Mesendoderm (in vitro differentiated cells): ENCODE measurements at regions not wholly inside any gene's neighbourhood (a gene's known extent, or its start where the extent isn't known, plus 50 kb on each side); places are given as distances from the start of the nearest gene placed in this dataset.

Experiments used
- DNase-seq: peaks from one replicate; pipeline ENCODE4 v3.0.0; 2013
- H2AK5ac ChIP-seq: 2 replicates; pipeline ENCODE4 v1.6.1; 2013; ENCODE audit warnings: low read length, inconsistent platforms
- H2BK120ac ChIP-seq: 2 replicates; pipeline ENCODE4 v1.6.1; 2013; ENCODE audit warnings: low read depth, mild to moderate bottlenecking, low read length, moderate library complexity, mixed read lengths
- H2BK15ac ChIP-seq: replicated peaks from 2 replicates; pipeline ENCODE4 v1.6.1; 2013; ENCODE audit warnings: low read depth, mild to moderate bottlenecking, moderate library complexity
- H2BK5ac ChIP-seq: 2 replicates; pipeline ENCODE4 v1.6.1; 2013; ENCODE audit warnings: low read length, inconsistent platforms
- H3K18ac ChIP-seq: 2 replicates; pipeline ENCODE4 v1.6.1; 2013; ENCODE audit warnings: mild to moderate bottlenecking, low read length, mixed read lengths
- H3K23ac ChIP-seq: one replicate; pipeline ENCODE4 v1.6.1; 2013; ENCODE audit warnings: low read length
- H3K27ac ChIP-seq: 2 replicates; pipeline ENCODE4 v1.5.1; 2013; ENCODE audit warnings: low read depth, mild to moderate bottlenecking, inconsistent platforms, low read length, moderate library complexity
- H3K27me3 ChIP-seq: 2 replicates; pipeline ENCODE4 v1.6.1; 2013; ENCODE audit warnings: low read length, control low read depth, mild to moderate bottlenecking, inconsistent platforms; ENCODE audit not compliant: insufficient read depth, poor library complexity
- H3K36me3 ChIP-seq: 2 replicates; pipeline ENCODE4 v1.6.1; 2013; ENCODE audit warnings: low read length, inconsistent platforms; ENCODE audit not compliant: control insufficient read depth, insufficient read depth
- H3K4ac ChIP-seq: one replicate; pipeline ENCODE4 v1.6.1; 2013; ENCODE audit warnings: low read depth, mild to moderate bottlenecking, low read length, moderate library complexity
- H3K4me1 ChIP-seq: 2 replicates; pipeline ENCODE4 v1.6.1; 2013; ENCODE audit warnings: low read depth, low read length, inconsistent platforms; ENCODE audit not compliant: control insufficient read depth
- H3K4me2 ChIP-seq: 2 replicates; pipeline ENCODE4 v1.6.1; 2013; ENCODE audit warnings: low read length
- H3K4me3 ChIP-seq: 2 replicates; pipeline ENCODE4 v1.5.1; 2013; ENCODE audit warnings: mild to moderate bottlenecking, low read length
- H3K56ac ChIP-seq: one replicate; pipeline ENCODE4 v1.6.1; 2013; ENCODE audit warnings: low read length
- H3K79me1 ChIP-seq: 2 replicates; pipeline ENCODE4 v1.6.1; 2013; ENCODE audit warnings: low read length, inconsistent platforms
- H3K79me2 ChIP-seq: 2 replicates; pipeline ENCODE4 v1.6.1; 2013; ENCODE audit warnings: mild to moderate bottlenecking, low read length; ENCODE audit not compliant: control insufficient read depth, insufficient read depth
- H3K9ac ChIP-seq: 2 replicates; pipeline ENCODE4 v1.6.1; 2013; ENCODE audit warnings: low read length, inconsistent platforms
- H4K5ac ChIP-seq: one replicate; pipeline ENCODE4 v1.6.1; 2013; ENCODE audit warnings: low read length
- H4K8ac ChIP-seq: one replicate; pipeline ENCODE4 v1.6.1; 2013; ENCODE audit warnings: low read depth, mild to moderate bottlenecking, control low read depth, low read length, moderate library complexity
- WGBS: extraction: QIAGEN DNeasy Blood & Tissue Kit; methylation state at CpG from one replicate; pipeline ENCODE4 v1.1.7; 2013; ENCODE audit warnings: low lambda C conversion rate, missing lambda C conversion rate; ENCODE audit not compliant: insufficient coverage; ENCODE audit errors: extremely low coverage; 5-methylcytosine and 5-hydroxymethylcytosine counted together

- no peak for DNase-seq
- Histone ChIP-seq H3K4me2 (no peak overlapping the region), H2AK5ac (no peak overlapping the region), H2BK120ac (no peak overlapping the region), H3K27ac (no peak overlapping the region), H3K4ac (no peak overlapping the region), H3K56ac (no peak overlapping the region), H3K4me3 (no peak overlapping the region), H3K4me1 (no peaks in the 10 kb centered on the region), H3K23ac (no peak overlapping the region), H3K27me3 (no peaks in the 10 kb centered on the region), H3K79me2 (no peaks in the 10 kb centered on the region), H4K5ac (no peak overlapping the region), H3K18ac (no peak overlapping the region), H4K8ac (no peak overlapping the region), H3K9ac (no peak overlapping the region), H3K36me3 (no peaks in the 10 kb centered on the region), H2BK5ac (no peak overlapping the region), H3K79me1 (no peaks in the 10 kb centered on the region), H2BK15ac (no peak overlapping the region)
- WGBS = no CpG with 5 or more reads among the region's 4 CpGs
Measured at GRCh38 chr6:71556141-71556540, 267.5 kb downstream of the OGFRL1 start.

GRCh38 chr6:71558974-71559373 is 270.4 kb downstream of the OGFRL1 start:
- no peak overlapping the region for H3K4me3 ChIP-seq
- no peak overlapping the region for H4K5ac ChIP-seq
- H3K4me2 ChIP-seq = no peak overlapping the region
- no peak overlapping the region for H3K27ac ChIP-seq
- H3K4me1 ChIP-seq = no peaks in the 10 kb centered on the region
- no peak overlapping the region for H3K23ac ChIP-seq
- no peaks in the 10 kb centered on the region for H3K79me2 ChIP-seq
- no peak overlapping the region for H4K8ac ChIP-seq
- H3K36me3 ChIP-seq = no peaks in the 10 kb centered on the region
- no peak overlapping the region for H3K18ac ChIP-seq
- WGBS = no CpG with 5 or more reads among the region's 1 CpG
- no peak overlapping the region for H3K56ac ChIP-seq
- no peak overlapping the region for H2BK120ac ChIP-seq
- H3K79me1 ChIP-seq = no peaks in the 10 kb centered on the region
- H3K9ac ChIP-seq = no peak overlapping the region
- H2BK15ac ChIP-seq = no peak overlapping the region
- DNase-seq = no peak
- H2AK5ac ChIP-seq = no peak overlapping the region
- H3K4ac ChIP-seq = no peak overlapping the region
- H3K27me3 ChIP-seq = no peaks in the 10 kb centered on the region
- no peak overlapping the region for H2BK5ac ChIP-seq

GRCh38 chr6:71567562-71567961 is 279.0 kb downstream of the OGFRL1 start:
- Histone ChIP-seq H3K79me2 (no peaks in the 10 kb centered on the region), H3K4me2 (no peak overlapping the region), H3K9ac (no peak overlapping the region)

GRCh38 chr6:71577766-71578165 is 289.2 kb downstream of the OGFRL1 start:
- H4K8ac ChIP-seq = no peak overlapping the region
- peak; percentile 47 for DNase-seq
- no peaks in the 10 kb centered on the region for H3K79me2 ChIP-seq
- H2AK5ac ChIP-seq = no peak overlapping the region
- H3K4me1 ChIP-seq = no peaks in the 10 kb centered on the region
- no peak overlapping the region for H3K56ac ChIP-seq
- H2BK15ac ChIP-seq = no peak overlapping the region
- no peak overlapping the region for H3K4me2 ChIP-seq
- no peak overlapping the region for H4K5ac ChIP-seq
- H3K4me3 ChIP-seq = no peak overlapping the region
- no peaks in the 10 kb centered on the region for H3K79me1 ChIP-seq
- H2BK5ac ChIP-seq = no peak overlapping the region
- no peak overlapping the region for H2BK120ac ChIP-seq
- H3K23ac ChIP-seq = no peak overlapping the region
- no peak overlapping the region for H3K27ac ChIP-seq
- no peak overlapping the region for H3K4ac ChIP-seq
- no peak overlapping the region for H3K18ac ChIP-seq
- H3K27me3 ChIP-seq = no peaks in the 10 kb centered on the region
- no peaks in the 10 kb centered on the region for H3K36me3 ChIP-seq
- H3K9ac ChIP-seq = no peak overlapping the region

More at GRCh38 chr6:71567562-71567961, 279.0 kb downstream of the OGFRL1 start:
- no peak overlapping the region for H3K4me3 ChIP-seq
- H4K8ac ChIP-seq = no peak overlapping the region
- DNase-seq = no peak
- no peaks in the 10 kb centered on the region for H3K79me1 ChIP-seq
- no peak overlapping the region for H3K27ac ChIP-seq
- H3K56ac ChIP-seq = no peak overlapping the region
- H3K36me3 ChIP-seq = no peaks in the 10 kb centered on the region
- H2AK5ac ChIP-seq = no peak overlapping the region
- H2BK15ac ChIP-seq = no peak overlapping the region
- H3K4ac ChIP-seq = no peak overlapping the region
- no peaks in the 10 kb centered on the region for H3K27me3 ChIP-seq
- H2BK120ac ChIP-seq = no peak overlapping the region
- no peak overlapping the region for H4K5ac ChIP-seq
- H3K4me1 ChIP-seq = no peaks in the 10 kb centered on the region
- H2BK5ac ChIP-seq = no peak overlapping the region
- H3K23ac ChIP-seq = no peak overlapping the region
- H3K18ac ChIP-seq = no peak overlapping the region

- Histone ChIP-seq H4K5ac (no peak overlapping the region), H3K18ac (no peak overlapping the region), H3K56ac (no peak overlapping the region), H3K79me1 (no peaks in the 10 kb centered on the region), H3K4me2 (no peak overlapping the region), H3K27me3 (no peaks in the 10 kb centered on the region), H3K4me1 (no peaks in the 10 kb centered on the region), H4K8ac (no peak overlapping the region), H3K27ac (no peak overlapping the region), H2BK5ac (no peak overlapping the region), H3K4me3 (no peak overlapping the region), H3K36me3 (no peaks in the 10 kb centered on the region), H2BK120ac (no peak overlapping the region), H2BK15ac (no peak overlapping the region), H3K4ac (no peak overlapping the region), H3K9ac (no peak overlapping the region), H2AK5ac (no peak overlapping the region), H3K23ac (no peak overlapping the region), H3K79me2 (no peaks in the 10 kb centered on the region)
- no peak for DNase-seq
- WGBS = no CpG with 5 or more reads among the region's 1 CpG
Measured at GRCh38 chr6:71579902-71580301, 291.3 kb downstream of the OGFRL1 start.

GRCh38 chr6:71582820-71583219 is 294.2 kb downstream of the OGFRL1 start:
- Histone ChIP-seq H3K27me3 (no peaks in the 10 kb centered on the region), H3K4me3 (no peak overlapping the region), H3K4me1 (no peaks in the 10 kb centered on the region), H4K5ac (no peak overlapping the region), H2AK5ac (no peak overlapping the region), H3K4ac (no peak overlapping the region), H4K8ac (no peak overlapping the region), H3K23ac (no peak overlapping the region), H3K79me2 (no peaks in the 10 kb centered on the region), H3K79me1 (no peaks in the 10 kb centered on the region), H3K27ac (no peak overlapping the region), H3K9ac (no peak overlapping the region), H2BK15ac (no peak overlapping the region), H3K56ac (no peak overlapping the region), H3K36me3 (no peaks in the 10 kb centered on the region), H3K4me2 (no peak overlapping the region), H3K18ac (no peak overlapping the region), H2BK5ac (no peak overlapping the region), H2BK120ac (no peak overlapping the region)
- DNase-seq = no peak
- no CpG with 5 or more reads among the region's 1 CpG for WGBS
